ENCODE measurements at regions not wholly inside any gene's neighbourhood (a gene's known extent, or its start where the extent isn't known, plus 50 kb on each side); places are given as distances from the start of the nearest gene placed in this dataset.
"Not testable (repeated sequence)": the region's sequence is repeated elsewhere in the genome, so short reads cannot be mapped to it uniquely, and the experiment has no call there.

DNA sequence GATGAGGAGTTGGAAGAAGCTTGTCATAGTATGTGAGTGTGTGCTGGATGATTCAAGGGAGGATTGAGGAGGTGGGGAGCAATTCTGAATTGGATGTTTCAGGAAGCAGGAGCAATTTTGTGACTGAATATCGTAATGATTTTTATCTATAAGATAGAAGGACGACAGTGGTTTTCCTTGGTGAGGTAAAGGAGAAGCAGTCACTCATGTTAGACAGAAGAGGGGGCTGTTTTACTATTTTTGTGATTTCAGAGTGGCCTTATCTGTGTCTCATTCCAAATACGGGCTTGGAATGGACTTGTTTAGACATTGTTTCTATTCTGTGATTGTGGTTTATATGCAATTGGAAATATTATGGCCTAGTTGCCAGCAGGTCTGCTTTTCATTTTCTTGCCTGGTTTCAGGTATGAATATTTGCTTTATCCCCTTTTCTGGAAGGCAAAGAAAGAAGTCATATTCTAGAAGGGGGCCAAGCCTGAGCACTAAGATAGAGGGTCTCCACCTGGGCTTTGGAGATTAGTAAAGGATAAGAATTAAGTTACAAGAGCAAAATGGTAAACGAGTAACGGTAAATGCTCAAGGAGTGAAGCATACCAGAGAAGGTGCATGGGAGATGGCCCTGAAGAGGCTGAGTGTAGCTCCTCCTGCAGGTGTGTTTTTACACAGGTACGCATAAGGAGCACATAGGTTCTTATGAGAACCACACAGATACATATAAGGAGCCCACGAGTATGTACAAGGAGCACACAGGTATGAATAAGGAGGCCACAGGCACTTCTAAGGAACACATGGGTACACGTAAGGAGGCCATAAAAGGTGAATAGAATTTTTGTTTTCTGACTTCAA lies 124.6 kb upstream of the KCNAB1 start:
- no peak for DNase-seq

DNA sequence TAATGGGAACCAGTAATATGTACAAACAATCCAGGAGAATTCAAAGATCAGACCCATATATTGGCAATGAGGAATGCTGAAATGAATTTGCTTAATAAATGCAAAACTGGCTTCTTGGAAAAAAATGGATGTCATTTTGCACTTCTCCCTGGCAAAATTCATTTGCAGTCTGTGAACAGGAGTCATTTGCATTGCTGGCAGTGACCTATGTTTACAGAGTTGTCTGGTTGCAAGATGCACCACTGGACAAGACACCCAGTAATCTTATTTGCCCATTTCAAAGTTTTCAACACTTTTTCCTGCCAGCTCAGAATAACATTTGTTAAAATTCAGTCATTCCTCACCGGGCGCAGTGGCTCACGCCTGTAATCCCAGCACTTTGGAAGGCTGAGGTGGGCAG lies 123.5 kb upstream of the KCNAB1 start:
- no peak for DNase-seq

DNA sequence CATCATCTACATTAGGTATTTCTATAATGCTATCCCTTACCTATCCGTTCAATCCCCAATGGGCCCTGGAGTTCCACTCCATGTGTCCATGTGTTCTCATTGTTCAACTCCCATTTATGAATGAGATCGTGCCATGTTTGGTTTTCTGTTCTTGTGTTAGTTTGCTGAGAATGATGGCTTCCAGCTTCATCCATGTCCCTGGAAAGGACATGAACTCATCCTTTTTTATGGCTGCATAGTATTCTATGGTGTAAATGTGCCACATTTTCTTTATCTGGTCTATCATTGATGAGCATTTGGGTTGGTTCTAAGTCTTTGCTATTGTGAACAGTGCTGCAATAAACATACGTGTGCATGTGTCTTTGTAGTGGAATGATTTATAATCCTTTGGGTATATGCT lies 122.2 kb upstream of the KCNAB1 start:
- DNase-seq: not testable (repeated sequence)

DNA sequence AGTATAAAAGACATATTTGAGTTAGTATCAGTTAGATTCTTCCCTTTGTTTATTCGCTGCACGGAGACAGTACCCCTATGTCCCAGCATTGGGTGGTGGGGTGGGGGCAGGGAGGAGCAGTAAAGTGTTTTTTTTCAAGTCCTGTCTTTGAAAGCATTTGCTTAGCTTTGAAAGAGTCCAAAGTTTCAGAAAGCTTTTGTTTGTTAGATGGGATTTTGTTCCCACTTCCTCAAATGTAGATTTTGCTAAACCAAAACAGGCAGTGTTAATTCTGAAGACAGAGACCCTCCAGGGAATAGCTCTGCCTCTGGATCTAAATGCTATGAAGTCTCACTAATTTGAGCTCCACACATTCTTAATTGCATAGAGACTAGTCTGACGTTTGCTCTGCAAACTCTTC lies 114.6 kb upstream of the KCNAB1 start:
- DNase-seq: no peak

DNA sequence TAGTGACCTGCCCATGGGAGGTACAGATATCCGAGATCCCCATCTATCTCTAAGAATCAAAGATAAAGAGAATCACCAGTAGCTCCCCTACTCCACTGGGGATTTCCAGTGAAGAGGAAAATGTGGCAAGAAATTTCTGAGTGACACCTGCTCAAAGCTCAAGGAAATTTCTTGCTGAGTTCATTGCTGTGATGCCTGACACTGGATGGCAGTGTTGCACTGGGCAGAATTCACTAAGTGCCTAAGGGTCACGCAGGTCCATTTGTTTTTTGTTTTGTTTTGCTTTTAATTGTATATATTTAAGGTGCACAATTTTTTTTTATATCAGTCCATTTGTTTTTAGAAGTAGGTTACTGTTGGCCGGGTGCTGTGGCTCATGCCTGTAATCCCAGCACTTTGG lies 109.5 kb upstream of the KCNAB1 start:
- DNase-seq: no peak

DNA sequence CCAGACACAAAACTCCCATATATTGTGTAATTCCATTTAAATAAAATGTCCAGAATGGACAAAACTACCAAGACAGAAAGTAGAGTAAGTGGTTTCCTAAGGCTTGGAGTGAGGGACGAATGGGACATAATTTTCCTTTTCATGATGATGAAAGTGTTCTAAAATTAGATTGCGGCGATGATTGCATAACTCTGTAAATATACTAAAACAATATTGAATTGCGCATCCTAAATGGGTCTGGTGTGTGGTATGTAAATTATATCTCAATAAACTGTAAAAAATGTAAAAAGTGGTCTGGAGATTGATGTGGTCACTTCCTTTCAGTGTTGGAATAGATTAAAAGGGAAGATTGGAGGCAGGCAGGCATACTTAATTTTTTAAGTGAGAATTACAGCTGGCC lies 105.9 kb upstream of the KCNAB1 start:
- DNase-seq: no peak

DNA sequence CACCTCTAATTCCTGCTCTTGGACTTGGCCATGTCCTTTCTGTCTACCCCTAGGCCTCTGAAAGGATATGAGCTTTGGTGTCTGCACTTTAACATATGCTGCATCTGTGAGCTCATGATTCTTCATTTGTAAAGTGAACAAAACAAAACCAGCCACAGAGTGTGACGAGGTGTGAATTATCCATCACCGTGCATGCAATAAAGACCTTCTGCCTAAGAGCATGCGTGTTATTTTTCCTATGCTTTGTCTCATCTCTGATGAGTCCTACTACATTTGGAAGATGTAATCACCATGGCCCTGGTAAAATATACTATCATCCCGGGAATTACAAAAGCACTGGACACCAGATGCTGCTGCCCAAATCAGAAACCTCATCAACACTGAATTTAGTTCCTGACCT lies 103.5 kb upstream of the KCNAB1 start:
- no peak for DNase-seq

DNA sequence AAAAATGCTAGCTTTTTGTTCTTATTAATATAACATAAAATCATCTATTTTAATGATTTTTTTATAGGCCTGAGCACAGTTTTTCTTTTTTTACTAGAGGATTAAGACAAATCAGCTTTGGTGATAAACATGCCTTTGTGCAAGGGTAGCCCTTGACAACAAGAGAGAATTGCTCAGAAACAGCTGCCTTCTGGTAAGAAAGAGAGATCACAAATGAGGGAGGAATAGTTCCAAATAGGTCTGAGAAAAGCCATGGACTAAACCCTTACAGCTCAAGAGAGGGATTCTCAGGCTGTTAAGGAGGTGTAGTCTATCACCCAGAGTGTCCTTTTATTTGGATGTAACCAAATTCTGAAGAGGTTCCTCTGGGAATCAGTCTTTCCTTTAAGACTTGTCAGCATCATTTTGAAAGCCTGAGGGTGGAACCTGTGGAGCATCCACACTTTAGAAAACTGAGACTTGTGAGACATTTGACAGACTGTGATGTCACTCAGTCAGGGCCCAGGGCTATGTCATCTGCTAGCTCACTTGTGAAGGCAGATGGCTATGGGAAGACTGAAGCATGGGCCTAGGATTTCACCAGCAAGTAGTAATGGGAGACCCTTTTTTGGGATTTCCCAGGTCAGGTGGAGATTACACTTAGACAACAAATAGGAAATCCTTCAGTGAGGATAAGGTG lies 102.9 kb upstream of the KCNAB1 start:
- DNase-seq: no peak

DNA sequence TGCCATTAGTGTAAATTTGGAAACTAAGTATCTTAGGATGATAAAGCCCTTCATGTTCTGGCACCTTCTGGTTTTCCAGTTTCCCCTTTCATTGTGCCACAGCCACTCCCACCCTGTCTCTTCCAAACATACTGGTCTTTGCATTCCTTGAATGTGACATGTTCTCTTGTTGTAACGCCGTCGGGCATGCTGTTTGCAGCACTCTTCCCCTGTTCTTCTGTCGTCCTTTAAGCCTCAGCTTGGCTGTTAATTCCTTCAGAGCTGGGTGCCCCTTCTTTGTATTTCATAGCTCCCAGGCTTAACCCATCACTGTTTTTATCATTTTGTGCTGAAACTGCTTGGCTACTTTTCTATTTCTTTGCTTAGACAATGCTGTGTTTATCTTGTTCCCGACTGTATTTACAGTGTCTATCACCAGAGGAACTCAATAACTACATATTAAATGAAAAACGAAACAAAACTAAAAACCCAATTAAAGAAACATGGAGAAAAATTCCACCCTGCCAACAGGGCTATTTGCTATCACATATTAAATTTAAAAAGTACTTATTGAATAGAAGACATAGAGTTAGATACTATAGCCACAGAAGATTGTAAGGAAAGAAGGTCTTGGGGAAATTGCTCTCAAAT lies 95.4 kb upstream of the KCNAB1 start:
- no peak for DNase-seq

DNA sequence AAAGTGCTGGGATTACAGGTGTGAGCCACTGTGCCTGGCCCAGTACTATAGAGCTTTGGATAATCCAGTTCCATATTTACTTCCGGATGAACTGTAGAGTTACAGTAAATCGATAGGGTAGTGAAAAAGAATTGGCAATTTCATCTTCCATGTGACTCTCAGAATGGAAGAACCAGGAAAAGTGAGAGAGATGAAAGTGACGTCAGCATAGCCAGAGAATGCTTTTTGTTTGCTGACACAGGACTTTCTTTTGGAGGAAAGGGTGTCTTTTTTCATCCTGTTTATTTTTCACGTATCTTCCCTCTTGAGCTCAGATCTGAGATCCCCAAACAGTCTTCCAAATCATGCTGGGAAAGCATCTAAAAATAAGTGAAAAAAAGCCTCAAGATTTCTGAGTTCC lies 91.2 kb upstream of the KCNAB1 start:
- no peak for DNase-seq

DNA sequence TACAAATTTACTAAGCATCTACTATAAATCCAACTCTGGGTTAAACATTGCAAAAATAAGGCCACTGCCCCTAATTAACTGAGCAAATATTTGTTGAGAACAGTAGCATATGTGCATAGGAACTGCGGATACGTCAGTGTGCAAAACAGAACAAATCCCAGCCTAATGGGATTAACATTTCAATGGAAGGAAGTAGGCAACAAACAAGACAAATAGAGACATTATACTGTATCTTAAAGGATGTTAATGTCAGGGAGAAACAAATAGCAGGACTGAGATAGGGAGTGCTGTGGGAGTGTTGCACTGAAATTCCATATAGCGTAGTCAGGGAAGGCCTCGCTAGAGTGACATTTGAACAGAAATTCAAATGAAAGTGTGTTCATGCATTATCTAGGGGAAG lies 89.7 kb upstream of the KCNAB1 start:
- no peak for DNase-seq

DNA sequence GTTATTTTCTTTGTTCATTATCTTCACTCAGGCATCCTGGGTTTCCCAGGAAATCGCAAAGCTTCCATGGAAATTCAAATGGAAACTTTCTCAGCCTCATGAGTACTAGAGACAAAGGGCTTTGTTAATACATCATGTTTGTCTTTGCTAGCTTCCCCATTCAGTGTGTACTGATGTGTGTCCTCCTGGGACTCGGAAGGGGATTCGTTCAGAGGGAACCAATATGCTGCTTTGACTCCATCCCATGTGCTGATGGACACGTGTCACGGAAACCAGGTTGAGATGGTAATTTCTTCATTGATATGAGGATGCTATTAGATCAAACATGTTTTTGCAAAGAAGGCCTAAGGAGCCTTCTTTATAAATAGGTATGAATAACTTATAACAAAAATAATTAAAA lies 87.0 kb upstream of the KCNAB1 start:
- no peak for DNase-seq

DNA sequence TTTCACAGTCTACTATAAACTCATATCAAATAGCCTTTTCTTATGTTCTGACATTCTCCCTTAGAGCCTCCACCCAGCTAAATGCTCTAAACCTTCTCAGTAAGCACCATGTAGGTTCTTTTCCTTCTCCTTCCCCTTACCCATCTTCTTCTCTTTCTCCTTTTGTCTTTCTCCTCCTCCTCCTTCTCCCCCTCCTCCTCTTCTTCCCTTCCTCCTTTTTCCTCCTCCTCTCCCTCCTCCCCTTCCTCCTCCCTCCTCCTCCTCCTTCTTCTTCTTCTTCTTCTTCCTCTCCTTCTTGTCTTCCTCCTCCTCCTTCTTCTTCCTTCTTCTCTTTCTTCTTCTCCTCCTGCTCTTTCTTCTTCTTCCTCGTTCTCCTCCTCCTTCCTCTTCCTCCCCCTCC lies 85.2 kb upstream of the KCNAB1 start:
- DNase-seq: no peak

DNA sequence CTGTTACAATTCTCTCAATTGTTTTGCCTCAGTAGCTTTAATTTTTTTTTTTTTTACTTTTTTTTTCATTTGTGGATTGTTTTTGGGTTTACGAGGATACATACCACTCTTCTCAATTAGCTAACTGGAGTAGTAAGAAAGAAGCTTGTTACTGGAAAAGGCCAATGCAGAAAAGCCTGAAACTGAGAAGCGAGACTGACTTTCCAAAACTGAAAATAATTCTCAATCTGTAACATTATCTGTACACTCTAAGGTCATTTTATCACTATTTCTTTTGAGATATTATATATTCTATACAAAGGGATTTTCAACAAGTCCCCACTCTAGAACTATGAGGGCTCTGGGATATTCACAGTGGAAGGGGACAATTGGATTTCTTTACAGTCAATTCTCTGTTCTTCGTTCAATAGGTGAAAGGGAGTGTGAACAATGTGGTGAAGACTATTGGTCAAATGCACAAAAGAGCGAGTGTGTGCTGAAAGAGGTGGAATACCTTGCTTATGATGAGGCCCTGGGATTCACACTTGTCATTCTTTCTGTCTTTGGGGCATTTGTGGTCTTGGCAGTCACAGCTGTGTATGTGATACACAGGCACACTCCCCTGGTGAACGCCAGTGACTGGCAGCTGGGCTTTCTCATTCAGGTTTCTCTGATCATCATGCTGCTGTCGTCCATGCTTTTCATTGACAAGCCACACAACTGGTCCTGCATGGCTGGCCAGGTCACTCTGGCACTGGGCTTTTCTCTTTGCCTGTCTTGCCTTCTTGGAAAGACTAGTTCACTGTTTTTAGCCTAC lies 83.9 kb upstream of the KCNAB1 start:
- DNase-seq: no peak

DNA sequence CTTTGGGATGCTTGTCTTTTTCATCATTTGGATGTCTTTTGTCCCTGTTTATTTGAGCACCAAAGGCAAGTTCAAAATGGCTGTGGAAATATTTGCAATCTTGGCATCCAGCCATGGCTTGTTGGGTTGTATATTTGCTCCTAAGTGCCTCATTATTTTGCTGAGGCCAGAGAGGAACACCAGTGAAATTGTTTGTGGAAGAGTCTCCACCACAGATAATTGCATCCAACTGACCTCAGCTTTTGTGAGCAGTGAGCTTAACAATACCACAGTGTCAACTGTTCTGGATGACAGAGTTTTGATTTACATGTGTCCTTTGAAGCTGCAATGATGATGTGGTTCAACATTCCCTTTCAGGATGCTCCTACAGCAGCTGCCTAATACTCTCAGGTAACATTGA lies 83.0 kb upstream of the KCNAB1 start:
- no peak for DNase-seq

DNA sequence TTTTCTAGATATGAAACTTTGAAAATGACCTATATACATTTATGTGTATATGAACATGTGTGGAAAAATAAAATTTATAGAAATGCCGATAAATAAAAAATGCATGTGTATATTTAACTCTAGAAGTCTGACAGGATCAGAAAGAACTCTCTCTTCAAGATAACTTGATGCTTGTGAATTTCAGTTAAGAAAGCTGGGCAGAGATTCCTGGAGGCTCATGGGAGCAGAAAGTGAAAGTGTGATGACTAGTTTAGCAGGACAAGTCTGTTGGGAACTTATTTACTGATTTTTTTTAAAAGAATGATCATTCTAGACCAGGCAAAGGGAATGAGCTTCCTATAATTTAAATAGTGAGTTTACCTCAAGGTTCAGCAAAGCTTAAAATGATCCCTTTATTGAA lies 81.5 kb upstream of the KCNAB1 start:
- DNase-seq: no peak

DNA sequence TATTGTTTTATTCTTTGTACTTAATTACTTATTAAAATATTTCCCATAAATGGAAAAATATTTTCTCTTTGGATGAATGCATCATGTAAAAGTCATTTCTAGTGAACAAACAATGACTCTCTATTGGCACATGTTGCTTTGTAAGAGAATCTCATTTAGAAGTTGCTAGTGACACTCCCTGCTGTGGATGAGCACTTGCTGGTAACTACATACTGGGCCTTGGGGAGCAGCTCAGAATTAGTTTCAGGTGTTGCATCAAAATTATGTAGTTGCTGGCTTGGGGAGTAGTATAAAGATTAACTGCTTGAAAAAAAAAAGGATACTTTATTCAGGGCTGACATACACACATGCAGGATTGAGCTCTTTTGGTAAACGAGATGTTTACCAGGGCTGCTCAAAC lies 80.3 kb upstream of the KCNAB1 start:
- DNase-seq: no peak

DNA sequence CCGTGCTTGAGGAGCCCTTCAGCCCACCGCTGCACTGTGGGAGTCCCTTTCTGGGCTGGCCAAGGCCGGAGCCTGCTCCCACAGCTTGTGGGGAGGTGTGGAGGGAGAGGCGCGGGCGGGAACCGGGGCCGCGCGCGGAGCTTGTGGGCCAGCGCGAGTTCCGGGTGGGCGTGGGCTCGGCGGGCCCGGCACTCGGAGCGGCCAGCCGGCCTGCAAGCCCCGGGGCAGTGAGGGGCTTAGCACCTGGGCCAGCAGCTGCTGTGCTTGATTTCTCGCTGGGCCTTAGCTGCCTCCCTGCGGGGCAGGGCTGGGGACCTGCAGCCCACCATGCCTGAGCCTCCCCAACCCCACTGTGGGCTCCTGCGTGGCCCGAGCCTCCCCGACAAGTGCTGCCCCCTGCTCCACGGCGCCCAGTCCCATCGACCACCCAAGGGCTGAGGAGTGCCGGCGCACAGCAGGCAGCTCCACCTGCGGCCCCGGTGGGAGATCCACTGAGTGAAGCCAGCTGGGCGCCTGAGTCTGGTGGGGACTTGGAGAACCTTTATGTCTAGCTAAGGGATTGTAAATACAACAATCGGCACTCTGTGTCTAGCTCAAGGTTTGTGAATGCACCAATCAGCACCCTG lies 79.0 kb upstream of the KCNAB1 start:
- DNase-seq: not testable (repeated sequence)

DNA sequence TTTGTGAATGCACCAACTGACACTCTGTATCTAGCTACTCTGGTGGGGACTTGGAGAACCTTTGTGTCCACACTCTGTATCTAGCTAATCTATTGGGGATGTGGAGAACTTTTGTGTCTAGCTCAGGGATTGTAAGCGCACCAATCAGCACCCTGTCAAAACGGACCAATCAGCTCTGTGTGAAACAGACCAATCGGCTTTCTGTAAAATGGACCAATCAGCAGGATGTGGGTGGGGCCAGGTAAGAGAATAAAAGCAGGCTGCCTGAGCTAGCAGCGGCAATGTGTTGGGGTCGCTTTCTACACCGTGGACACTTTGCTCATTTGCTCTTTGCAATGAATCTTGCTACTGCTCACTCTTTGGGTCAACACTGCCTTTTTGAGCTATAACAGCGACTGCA lies 78.5 kb upstream of the KCNAB1 start:
- DNase-seq: not testable (repeated sequence)

DNA sequence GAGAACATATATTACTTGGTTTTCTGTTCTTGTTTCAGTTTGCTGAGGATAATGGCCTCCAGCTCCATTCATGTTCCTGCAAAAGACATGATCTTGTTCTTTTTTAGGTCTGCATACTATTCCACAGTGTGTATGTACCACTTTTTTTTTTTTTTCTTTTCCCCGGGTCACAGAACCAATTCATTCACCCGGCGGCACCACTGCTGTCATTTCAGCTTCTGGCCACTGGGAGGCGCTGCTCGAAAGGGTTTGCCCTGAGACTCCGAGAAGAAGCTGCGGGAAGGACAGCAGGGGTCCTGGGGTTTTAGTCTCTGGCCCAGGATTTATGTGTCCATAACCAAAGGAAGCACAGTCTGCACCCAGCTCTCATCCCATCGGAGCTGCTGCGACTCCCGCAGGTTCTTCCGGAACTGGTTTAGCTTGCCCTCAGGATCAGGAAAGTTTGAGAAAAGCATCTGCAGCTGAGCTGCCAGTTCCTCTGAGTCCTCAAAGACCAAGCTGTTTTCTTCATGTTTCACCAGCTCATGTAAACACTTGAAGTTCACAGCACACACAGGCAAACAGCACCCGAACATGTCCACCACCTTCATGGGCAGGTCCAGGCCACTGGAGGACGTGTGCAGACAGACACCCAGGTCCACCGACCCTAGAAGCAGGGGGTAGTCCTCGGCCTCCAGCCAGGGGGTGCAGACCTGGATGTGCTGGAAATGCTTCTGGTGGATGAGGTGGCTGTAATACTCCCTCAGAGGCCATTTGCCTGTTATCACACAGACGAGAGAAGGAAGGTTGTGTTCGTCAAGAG lies 76.3 kb upstream of the KCNAB1 start:
- peak; percentile 85 for DNase-seq

DNA sequence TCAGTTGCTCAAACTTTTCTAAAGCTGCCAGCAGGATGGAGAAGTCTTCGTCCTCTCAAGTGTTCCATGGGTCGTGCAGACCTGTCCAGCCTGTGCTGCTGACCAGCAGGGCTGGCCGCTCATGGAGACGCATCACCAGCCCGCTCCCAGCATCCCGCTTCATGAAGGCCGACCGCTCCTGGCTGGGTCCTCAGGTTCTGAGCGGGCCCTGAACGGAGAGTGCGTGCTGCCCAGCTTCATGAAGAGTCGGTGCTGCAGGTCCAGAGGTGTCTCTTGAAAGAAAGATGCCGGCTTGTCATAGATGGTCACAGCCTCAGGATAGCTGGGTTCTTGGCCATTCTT lies 75.8 kb upstream of the KCNAB1 start:
- no peak for DNase-seq

DNA sequence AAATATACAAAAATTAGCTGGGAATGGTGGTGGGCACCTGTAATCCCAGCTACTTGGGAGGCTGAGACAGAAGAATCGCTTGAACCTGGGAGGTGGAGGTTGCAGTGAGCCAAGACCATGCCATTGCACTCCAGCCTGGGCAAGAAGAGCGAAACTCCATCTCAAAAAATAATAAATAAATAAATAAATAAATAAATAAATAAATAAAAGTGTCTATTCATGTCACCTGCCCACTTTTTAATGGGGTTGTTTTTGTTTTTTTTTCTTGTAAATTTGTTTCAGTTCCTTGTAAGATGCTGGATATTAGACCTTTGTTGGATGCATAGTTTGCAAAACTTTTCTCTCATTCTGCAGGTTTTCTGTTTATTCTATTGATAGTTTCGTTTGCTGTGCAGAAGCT lies 71.9 kb upstream of the KCNAB1 start:
- not testable (repeated sequence) for DNase-seq
